Fibroblast of lung (primary cell): ENCODE measurements at regions not wholly inside any gene's neighbourhood (a gene's known extent, or its start where the extent isn't known, plus 50 kb on each side); places are given as distances from the start of the nearest gene placed in this dataset.

Source experiments
- DNase-seq, 2 donors: peaks; one replicate each; pipeline versions ENCODE4 v3.0.0 to v3.0.0-alpha.2; 2010; ENCODE audit warnings: low read depth in 2 of 2
- H2AFZ ChIP-seq: 2 replicates; pipeline ENCODE4 v1.5.1; 2012; ENCODE audit warnings: low read length, control low read depth, inconsistent platforms
- H3K27ac ChIP-seq: 2 replicates; pipeline ENCODE4 v1.5.1; 2011; ENCODE audit warnings: low read length, control low read depth; ENCODE audit not compliant: insufficient read depth
- H3K27me3 ChIP-seq: 2 replicates; pipeline ENCODE4 v1.5.1; 2011; ENCODE audit warnings: mild to moderate bottlenecking, low read length; ENCODE audit not compliant: control insufficient read depth, insufficient read depth
- H3K36me3 ChIP-seq: 2 replicates; pipeline ENCODE4 v1.5.1; 2011; ENCODE audit warnings: low read length; ENCODE audit not compliant: control insufficient read depth, insufficient read depth
- H3K4me1 ChIP-seq: 2 replicates; pipeline ENCODE4 v1.5.1; 2011; ENCODE audit warnings: low read length; ENCODE audit not compliant: control insufficient read depth, insufficient read depth; ENCODE audit errors: extremely low read depth
- H3K4me2 ChIP-seq: 2 replicates; pipeline ENCODE4 v1.5.1; 2011; ENCODE audit warnings: low read length, control low read depth; ENCODE audit not compliant: insufficient read depth; ENCODE audit errors: extremely low read depth
- H3K4me3 ChIP-seq, 4 experiments: fragments of 200-600 bp in 1 of 4; sonication (generic) in 1 of 4; replicated peaks in 1 of 4; 2 replicates each; pipeline ENCODE4 v1.5.1; 2011 to 2016; ENCODE audit warnings: low read length in 4 of 4, low read depth in 3 of 4, mild to moderate bottlenecking in 3 of 4, control low read depth in 2 of 4, inconsistent platforms in 1 of 4, mixed read lengths in 1 of 4; ENCODE audit not compliant: insufficient read depth in 1 of 4; ENCODE audit errors: control extremely low read depth in 1 of 4
- H3K79me2 ChIP-seq: 2 replicates; pipeline ENCODE4 v1.5.1; 2012; ENCODE audit warnings: mild to moderate bottlenecking, low read length, inconsistent platforms; ENCODE audit not compliant: control insufficient read depth, insufficient read depth
- H3K9ac ChIP-seq: 2 replicates; pipeline ENCODE4 v1.5.1; 2011; ENCODE audit warnings: mild to moderate bottlenecking, low read length, control low read depth; ENCODE audit not compliant: insufficient read depth
- H3K9me3 ChIP-seq: 2 replicates; pipeline ENCODE4 v1.5.1; 2012; ENCODE audit warnings: low read depth, low read length; ENCODE audit not compliant: control insufficient read depth, insufficient read depth
- H4K20me1 ChIP-seq: 2 replicates; pipeline ENCODE4 v1.5.1; 2011; ENCODE audit warnings: low read length; ENCODE audit not compliant: control insufficient read depth, insufficient read depth; ENCODE audit errors: extremely low read depth
- EZH2 ChIP-seq: IDR thresholded peaks from 2 replicates; pipeline ENCODE4 v1.5.1; 2012; ENCODE audit warnings: low read length, control low read depth, mild to moderate bottlenecking; ENCODE audit errors: missing control alignments
- TF ChIP-seq, protein P1 (sequence below), 2 donors: IDR thresholded peaks in 1 of 2; conservative IDR thresholded peaks in 1 of 2; 1 replicate in 1 of 2; 2 replicates in 1 of 2; pipeline ENCODE4 v1.5.1; 2011 to 2012; ENCODE audit warnings: low read length in 2 of 2, control low read depth in 1 of 2, inconsistent platforms in 1 of 2, low read depth in 1 of 2, mild to moderate bottlenecking in 1 of 2

DNA sequence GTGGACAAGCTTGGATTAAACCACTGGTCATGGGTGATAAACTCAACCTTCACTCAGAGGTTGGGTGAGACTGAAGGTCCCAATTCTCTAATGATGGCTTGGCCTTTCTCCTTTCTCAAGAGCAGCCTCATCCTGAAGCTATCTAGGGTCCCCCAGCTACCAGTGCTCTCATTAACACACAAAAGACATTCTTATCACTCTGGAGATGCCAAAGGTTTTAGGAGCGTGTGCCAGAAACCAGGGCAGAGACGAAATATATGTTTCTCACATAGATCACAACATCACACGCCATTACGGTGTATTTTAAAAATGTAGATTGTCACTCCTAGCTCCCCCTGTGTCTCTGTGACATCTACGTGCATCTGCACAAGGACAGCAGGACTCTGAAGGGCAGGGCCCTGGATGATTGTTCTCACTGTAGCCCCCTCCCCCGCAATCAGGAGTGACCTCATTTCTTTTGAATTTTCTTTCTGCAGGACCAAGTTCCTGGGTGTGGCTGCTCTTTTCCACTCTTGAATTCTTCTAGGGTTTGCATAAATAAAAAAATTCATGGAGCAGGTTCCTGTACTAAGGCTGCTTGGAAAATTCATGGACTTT lies 311.3 kb downstream of the GADD45G start:
- H3K9ac ChIP-seq: no peak overlapping the region
- no peaks in the 10 kb centered on the region for H3K27me3 ChIP-seq
- no peaks in the 10 kb centered on the region for H3K4me1 ChIP-seq
- no peaks in the 10 kb centered on the region for H3K79me2 ChIP-seq
- no peak overlapping the region for H2AFZ ChIP-seq
- TF ChIP-seq, protein P1, sequence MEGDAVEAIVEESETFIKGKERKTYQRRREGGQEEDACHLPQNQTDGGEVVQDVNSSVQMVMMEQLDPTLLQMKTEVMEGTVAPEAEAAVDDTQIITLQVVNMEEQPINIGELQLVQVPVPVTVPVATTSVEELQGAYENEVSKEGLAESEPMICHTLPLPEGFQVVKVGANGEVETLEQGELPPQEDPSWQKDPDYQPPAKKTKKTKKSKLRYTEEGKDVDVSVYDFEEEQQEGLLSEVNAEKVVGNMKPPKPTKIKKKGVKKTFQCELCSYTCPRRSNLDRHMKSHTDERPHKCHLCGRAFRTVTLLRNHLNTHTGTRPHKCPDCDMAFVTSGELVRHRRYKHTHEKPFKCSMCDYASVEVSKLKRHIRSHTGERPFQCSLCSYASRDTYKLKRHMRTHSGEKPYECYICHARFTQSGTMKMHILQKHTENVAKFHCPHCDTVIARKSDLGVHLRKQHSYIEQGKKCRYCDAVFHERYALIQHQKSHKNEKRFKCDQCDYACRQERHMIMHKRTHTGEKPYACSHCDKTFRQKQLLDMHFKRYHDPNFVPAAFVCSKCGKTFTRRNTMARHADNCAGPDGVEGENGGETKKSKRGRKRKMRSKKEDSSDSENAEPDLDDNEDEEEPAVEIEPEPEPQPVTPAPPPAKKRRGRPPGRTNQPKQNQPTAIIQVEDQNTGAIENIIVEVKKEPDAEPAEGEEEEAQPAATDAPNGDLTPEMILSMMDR (conservative IDR thresholded peaks at IDR 0.05 in 1 of 2, IDR thresholded peaks at IDR 0.05 in 1 of 2; ENCODE audit: low read depth in 1 of 2, low read length in 2 of 2): no peak
- no peak for TF ChIP-seq EZH2
- H3K9me3 ChIP-seq: no peaks in the 10 kb centered on the region
- no peaks in the 10 kb centered on the region for H4K20me1 ChIP-seq
- H3K36me3 ChIP-seq: no peaks in the 10 kb centered on the region
- no peak overlapping the region for H3K4me2 ChIP-seq
- H3K27ac ChIP-seq: no peak overlapping the region
- DNase-seq: peak in 1 of 2 donors; percentile 57
- H3K4me3 ChIP-seq: no peak overlapping the region

DNA sequence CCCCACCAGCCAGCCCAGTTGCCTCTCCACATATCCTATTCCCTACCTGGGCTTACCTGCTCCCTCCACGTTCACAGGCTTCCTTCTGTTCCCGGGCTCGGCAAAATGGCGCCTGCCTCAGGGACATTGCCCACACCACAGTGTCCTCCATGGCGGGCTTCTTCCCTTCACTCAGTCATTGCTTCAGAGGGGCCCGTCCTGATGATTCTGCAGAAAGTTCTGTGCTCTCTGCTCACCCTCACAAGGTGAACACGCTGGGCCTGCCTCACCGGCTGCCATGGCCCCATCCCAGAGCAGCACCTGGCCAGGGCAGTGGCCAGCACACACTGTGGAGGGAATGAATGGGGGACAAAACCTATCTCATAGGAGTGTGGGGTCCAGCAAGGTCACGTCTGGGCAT lies 313.0 kb downstream of the GADD45G start:
- Histone ChIP-seq H3K4me3 (no peak overlapping the region), H2AFZ (no peak overlapping the region), H3K27me3 (no peaks in the 10 kb centered on the region), H4K20me1 (no peaks in the 10 kb centered on the region), H3K36me3 (no peaks in the 10 kb centered on the region), H3K9ac (no peak overlapping the region), H3K4me1 (no peaks in the 10 kb centered on the region), H3K79me2 (no peaks in the 10 kb centered on the region), H3K4me2 (no peak overlapping the region), H3K9me3 (no peaks in the 10 kb centered on the region), H3K27ac (no peak overlapping the region)
- no peak for DNase-seq
- TF ChIP-seq, protein P1 (conservative IDR thresholded peaks at IDR 0.05 in 1 of 2, IDR thresholded peaks at IDR 0.05 in 1 of 2; ENCODE audit: low read depth in 1 of 2, low read length in 2 of 2): no peak

DNA sequence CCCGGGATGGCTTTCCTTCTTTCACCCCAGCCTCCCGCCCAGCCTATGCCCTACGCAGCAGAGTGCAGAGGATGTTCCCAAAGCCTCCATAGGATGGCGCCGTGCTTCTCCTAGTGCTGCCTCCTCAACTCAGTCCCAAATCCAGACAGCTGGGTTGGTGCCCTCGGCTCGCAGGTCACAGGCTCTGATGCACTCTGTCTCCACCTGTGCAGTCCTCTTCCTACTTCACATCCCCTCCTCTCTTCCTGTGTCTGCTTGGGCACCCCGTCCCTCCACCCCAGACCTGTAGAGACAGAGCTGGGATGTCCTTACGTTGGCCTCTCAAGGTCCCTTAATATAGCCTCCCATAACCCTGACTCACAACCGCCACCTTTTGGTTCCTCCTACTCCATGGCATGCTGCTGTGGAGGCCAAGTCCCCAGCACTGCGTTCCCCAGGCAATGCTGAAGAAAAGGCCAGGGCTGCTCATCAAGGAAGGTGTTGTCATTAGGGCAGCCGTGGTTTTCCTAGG lies 314.4 kb downstream of the GADD45G start:
- Histone ChIP-seq H3K9me3 (no peaks in the 10 kb centered on the region), H3K79me2 (no peaks in the 10 kb centered on the region), H4K20me1 (no peaks in the 10 kb centered on the region), H3K9ac (no peak overlapping the region), H3K4me2 (no peak overlapping the region), H2AFZ (no peak overlapping the region), H3K4me3 (no peak overlapping the region), H3K27me3 (no peaks in the 10 kb centered on the region), H3K36me3 (no peaks in the 10 kb centered on the region), H3K4me1 (no peaks in the 10 kb centered on the region), H3K27ac (no peak overlapping the region)
- DNase-seq: no peak
- TF ChIP-seq EZH2: no peak
- TF ChIP-seq, protein P1 (conservative IDR thresholded peaks at IDR 0.05 in 1 of 2, IDR thresholded peaks at IDR 0.05 in 1 of 2; ENCODE audit: low read depth in 1 of 2, low read length in 2 of 2): no peak
